Keratinocyte (primary cell): ENCODE measurements at regions not wholly inside any gene's neighbourhood (a gene's known extent, or its start where the extent isn't known, plus 50 kb on each side); places are given as distances from the start of the nearest gene placed in this dataset.

Experiments used
- DNase-seq: peaks from one replicate; pipeline ENCODE4 v3.0.0-alpha.2; 2011; ENCODE audit warnings: low read depth, missing footprints, low spot score
- FAIRE-seq: peaks from 2 replicates; lab custom pipeline; 2011; peaks lifted over from hg19 to GRCh38; lab: Jason Lieb, UNC
- H2AFZ ChIP-seq: 2 replicates; pipeline ENCODE4 v1.6.0; 2012; ENCODE audit warnings: low read length, control low read depth, inconsistent platforms; ENCODE audit not compliant: control insufficient read depth
- H3K27ac ChIP-seq: 2 replicates; pipeline ENCODE4 v1.5.1; 2011; ENCODE audit warnings: low read length; ENCODE audit not compliant: control insufficient read depth, insufficient read depth
- H3K27me3 ChIP-seq: 3 replicates; pipeline ENCODE4 v1.6.0; 2011; ENCODE audit warnings: low read length; ENCODE audit not compliant: control insufficient read depth, insufficient read depth; ENCODE audit errors: extremely low read depth
- H3K36me3 ChIP-seq, 2 experiments: 2 replicates in 1 of 2; 3 replicates in 1 of 2; pipeline ENCODE4 v1.5.1; 2011; ENCODE audit warnings: low read length in 2 of 2, mild to moderate bottlenecking in 1 of 2; ENCODE audit not compliant: control insufficient read depth in 2 of 2, insufficient read depth in 2 of 2; ENCODE audit errors: extremely low read depth in 1 of 2
- H3K4me1 ChIP-seq: 3 replicates; pipeline ENCODE4 v1.5.1; 2011; ENCODE audit warnings: low read length; ENCODE audit not compliant: control insufficient read depth, insufficient read depth; ENCODE audit errors: extremely low read depth
- H3K4me2 ChIP-seq: 3 replicates; pipeline ENCODE4 v1.6.0; 2011; ENCODE audit warnings: low read depth, low read length; ENCODE audit not compliant: control insufficient read depth, insufficient read depth; ENCODE audit errors: extremely low read depth
- H3K4me3 ChIP-seq, 3 experiments: fragments of 200-600 bp in 1 of 3; sonication (generic) in 1 of 3; 2 replicates in 2 of 3; 3 replicates in 1 of 3; pipeline ENCODE4 v1.5.1; 2011 to 2016; ENCODE audit warnings: low read length in 3 of 3, mild to moderate bottlenecking in 3 of 3, control low read depth in 2 of 3, inconsistent platforms in 1 of 3, low read depth in 1 of 3, mixed read lengths in 1 of 3, mixed run types in 1 of 3, moderate library complexity in 1 of 3; ENCODE audit not compliant: control insufficient read depth in 2 of 3, insufficient read depth in 2 of 3; ENCODE audit errors: extremely low read depth in 1 of 3
- H3K79me2 ChIP-seq: 2 replicates; pipeline ENCODE4 v1.6.0; 2012; ENCODE audit warnings: low read length; ENCODE audit not compliant: control insufficient read depth, insufficient read depth
- H3K9ac ChIP-seq: 3 replicates; pipeline ENCODE4 v1.6.0; 2011; ENCODE audit warnings: low read length; ENCODE audit not compliant: control insufficient read depth, insufficient read depth; ENCODE audit errors: extremely low read depth
- H3K9me1 ChIP-seq: 3 replicates; pipeline ENCODE4 v1.6.0; 2011; ENCODE audit warnings: low read length; ENCODE audit not compliant: control insufficient read depth, insufficient read depth; ENCODE audit errors: extremely low read depth
- H3K9me3 ChIP-seq: 2 replicates; pipeline ENCODE4 v1.5.1; 2012; ENCODE audit warnings: low read depth, low read length; ENCODE audit not compliant: control insufficient read depth
- H4K20me1 ChIP-seq: 3 replicates; pipeline ENCODE4 v1.6.0; 2011; ENCODE audit warnings: low read length; ENCODE audit not compliant: control insufficient read depth, insufficient read depth; ENCODE audit errors: extremely low read depth
- EZH2 ChIP-seq: IDR thresholded peaks from one replicate; pipeline ENCODE4 v1.6.1; 2012; ENCODE audit warnings: inconsistent platforms, mild to moderate bottlenecking, low read length, moderate library complexity
- dilution Hi-C: fragments of 300-500 bp; cut with MboI; formaldehyde crosslinking; loops from one replicate; pipeline ENCODE4 v1.7.0; 2020; ENCODE audit warnings: low sequenced_read_pairs; ENCODE audit not compliant: extremely low pct_ligation_motif_present
- TF ChIP-seq, protein P1 (sequence below), 3 experiments: IDR thresholded peaks in 1 of 3; conservative IDR thresholded peaks in 1 of 3; optimal IDR thresholded peaks in 1 of 3; 2 replicates in 2 of 3; 3 replicates in 1 of 3; pipeline versions ENCODE3 to v1.5.1; 2011; ENCODE audit warnings: low read length in 3 of 3, mild to moderate bottlenecking in 3 of 3, moderate library complexity in 2 of 3, control low read depth in 1 of 3, inconsistent platforms in 1 of 3; ENCODE audit not compliant: insufficient read depth in 2 of 3; ENCODE audit errors: extremely low read depth in 1 of 3

DNA sequence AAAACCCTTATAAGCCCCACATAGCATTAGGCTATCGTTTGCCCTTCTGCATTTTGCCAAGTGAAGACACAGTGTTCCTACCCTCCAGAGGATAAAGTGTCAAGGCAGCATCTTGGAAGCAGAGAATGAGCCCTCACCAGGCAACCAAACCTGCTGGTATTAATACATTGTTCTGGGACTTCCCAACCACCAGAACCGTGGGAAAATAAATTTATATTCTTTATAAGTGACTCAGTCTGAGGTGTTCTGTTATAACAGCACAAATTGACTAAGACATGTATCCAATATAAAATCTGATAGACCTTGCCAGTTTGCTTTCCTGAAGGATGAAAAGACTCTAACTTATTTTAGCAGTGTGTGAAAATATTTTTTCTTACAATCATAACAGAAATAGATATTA is 792.5 kb upstream of the LRRC4C start:
- no peak for FAIRE-seq
- no peak for DNase-seq
- H3K9me3 ChIP-seq: no peaks in the 10 kb centered on the region
- no peak overlapping the region for H3K9ac ChIP-seq
- no peaks in the 10 kb centered on the region for H4K20me1 ChIP-seq
- no peak overlapping the region for H3K4me2 ChIP-seq
- H3K27me3 ChIP-seq: no peaks in the 10 kb centered on the region
- no peak overlapping the region for H3K27ac ChIP-seq
- H3K9me1 ChIP-seq: no peaks in the 10 kb centered on the region
- H3K36me3 ChIP-seq: no peaks in the 10 kb centered on the region
- TF ChIP-seq, protein P1, sequence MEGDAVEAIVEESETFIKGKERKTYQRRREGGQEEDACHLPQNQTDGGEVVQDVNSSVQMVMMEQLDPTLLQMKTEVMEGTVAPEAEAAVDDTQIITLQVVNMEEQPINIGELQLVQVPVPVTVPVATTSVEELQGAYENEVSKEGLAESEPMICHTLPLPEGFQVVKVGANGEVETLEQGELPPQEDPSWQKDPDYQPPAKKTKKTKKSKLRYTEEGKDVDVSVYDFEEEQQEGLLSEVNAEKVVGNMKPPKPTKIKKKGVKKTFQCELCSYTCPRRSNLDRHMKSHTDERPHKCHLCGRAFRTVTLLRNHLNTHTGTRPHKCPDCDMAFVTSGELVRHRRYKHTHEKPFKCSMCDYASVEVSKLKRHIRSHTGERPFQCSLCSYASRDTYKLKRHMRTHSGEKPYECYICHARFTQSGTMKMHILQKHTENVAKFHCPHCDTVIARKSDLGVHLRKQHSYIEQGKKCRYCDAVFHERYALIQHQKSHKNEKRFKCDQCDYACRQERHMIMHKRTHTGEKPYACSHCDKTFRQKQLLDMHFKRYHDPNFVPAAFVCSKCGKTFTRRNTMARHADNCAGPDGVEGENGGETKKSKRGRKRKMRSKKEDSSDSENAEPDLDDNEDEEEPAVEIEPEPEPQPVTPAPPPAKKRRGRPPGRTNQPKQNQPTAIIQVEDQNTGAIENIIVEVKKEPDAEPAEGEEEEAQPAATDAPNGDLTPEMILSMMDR (optimal IDR thresholded peaks at IDR 0.05 in 1 of 3, IDR thresholded peaks at IDR 0.05 in 1 of 3, conservative IDR thresholded peaks at IDR 0.05 in 1 of 3; ENCODE audit: extremely low read depth in 1 of 3, insufficient read depth in 2 of 3, low read length in 3 of 3): no peak
- no peak for TF ChIP-seq EZH2
- dilution Hi-C loops: no loop called here
- H2AFZ ChIP-seq: no peak overlapping the region
- H3K79me2 ChIP-seq: no peaks in the 10 kb centered on the region
- no peak overlapping the region for H3K4me3 ChIP-seq
- H3K4me1 ChIP-seq: no peaks in the 10 kb centered on the region

DNA sequence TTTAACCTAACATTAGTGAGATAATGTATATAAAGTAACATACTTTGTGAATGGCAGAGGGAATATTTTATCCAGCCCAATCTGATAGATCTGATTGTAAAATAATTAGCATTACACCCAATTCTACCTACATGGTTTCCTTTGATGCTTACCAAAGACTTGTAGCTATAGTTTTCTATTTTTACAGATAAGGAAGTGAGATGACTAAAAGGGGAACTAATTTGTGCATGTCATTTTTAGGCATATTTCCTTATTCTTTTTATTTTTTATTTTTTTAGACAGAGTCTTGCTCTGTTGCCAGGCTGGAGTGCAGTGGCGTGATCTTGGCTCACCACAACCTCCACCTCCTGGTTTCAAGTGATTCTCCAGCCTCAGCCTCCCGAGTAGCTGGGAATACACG is 793.7 kb upstream of the LRRC4C start:
- no peaks in the 10 kb centered on the region for H3K9me3 ChIP-seq
- FAIRE-seq (no peak), DNase-seq (no peak)
- H2AFZ ChIP-seq: no peak overlapping the region
- H3K79me2 ChIP-seq: no peaks in the 10 kb centered on the region
- H3K9me1 ChIP-seq: no peaks in the 10 kb centered on the region
- H3K4me3 ChIP-seq: no peak overlapping the region
- H3K36me3 ChIP-seq: no peaks in the 10 kb centered on the region
- H4K20me1 ChIP-seq: no peaks in the 10 kb centered on the region
- no peaks in the 10 kb centered on the region for H3K4me1 ChIP-seq
- no peaks in the 10 kb centered on the region for H3K27me3 ChIP-seq
- no peak overlapping the region for H3K27ac ChIP-seq
- dilution Hi-C loops: no loop called here
- no peak overlapping the region for H3K4me2 ChIP-seq
- TF ChIP-seq, protein P1 (optimal IDR thresholded peaks at IDR 0.05 in 1 of 3, IDR thresholded peaks at IDR 0.05 in 1 of 3, conservative IDR thresholded peaks at IDR 0.05 in 1 of 3; ENCODE audit: extremely low read depth in 1 of 3, insufficient read depth in 2 of 3, low read length in 3 of 3): no peak
- no peak for TF ChIP-seq EZH2
- H3K9ac ChIP-seq: no peak overlapping the region
